ENCODE measurements at regions not wholly inside any gene's neighbourhood (a gene's known extent, or its start where the extent isn't known, plus 50 kb on each side); places are given as distances from the start of the nearest gene placed in this dataset.

DNA sequence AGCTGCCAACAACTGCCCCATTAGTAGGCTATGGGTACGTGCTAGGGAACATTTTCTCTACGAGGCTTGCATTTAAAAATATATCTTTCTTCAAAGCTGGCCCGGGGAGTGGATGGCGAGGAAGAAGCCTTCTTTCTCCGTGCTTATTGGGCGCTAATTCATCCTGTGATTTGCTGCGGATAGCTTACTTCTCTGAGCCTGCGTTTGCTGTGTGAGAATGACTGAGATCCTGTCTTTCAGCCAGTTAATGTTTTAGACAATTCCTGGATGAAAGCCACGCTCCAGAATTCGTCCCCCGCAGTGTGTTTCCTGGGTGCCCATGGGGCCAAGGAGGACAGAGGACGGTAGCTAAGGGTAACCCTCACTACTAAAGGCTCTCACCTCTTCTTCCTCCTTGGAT, 57.8 kb upstream of the TARBP1 start:
- DNase-seq (ENCODE audit: low spot score) = peak; percentile 42

DNA sequence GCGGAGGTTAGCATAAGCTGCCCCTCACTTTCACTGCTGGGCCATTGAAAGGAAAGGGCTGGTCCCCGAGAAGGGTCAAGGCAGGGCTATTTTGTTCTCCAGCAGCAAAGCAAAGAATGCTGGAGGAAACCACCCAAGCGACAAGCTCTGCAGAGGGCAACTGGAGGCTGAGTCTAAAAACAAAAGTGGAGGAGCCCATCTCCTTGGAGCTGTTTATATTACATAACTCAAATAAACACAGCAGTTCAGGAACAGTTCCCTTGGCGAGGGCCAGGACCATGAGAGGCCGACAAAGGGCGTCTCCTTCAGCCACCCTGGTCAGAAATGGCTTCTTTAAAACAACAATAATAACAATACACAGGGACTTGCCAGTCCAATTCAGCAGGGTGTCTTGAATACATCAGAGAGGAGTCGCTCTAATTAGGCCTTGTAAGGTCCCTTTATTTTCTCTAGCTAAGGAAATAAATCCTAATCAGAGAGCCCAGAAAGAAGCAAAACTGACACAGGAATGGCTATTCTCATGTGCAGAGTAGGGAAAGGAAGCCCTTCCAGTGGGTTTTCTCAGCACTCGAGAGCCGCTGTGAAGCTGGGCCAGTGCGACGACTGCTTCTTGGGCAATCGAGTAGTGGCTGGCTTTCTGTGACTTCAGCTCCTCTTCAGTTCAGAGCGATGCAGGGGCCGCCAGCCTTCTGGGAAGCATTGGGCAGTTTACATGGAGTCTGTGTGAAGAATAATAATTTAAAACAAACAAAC, 57.0 kb upstream of the TARBP1 start:
- DNase-seq (ENCODE audit: low spot score) = peak; percentile 64

DNA sequence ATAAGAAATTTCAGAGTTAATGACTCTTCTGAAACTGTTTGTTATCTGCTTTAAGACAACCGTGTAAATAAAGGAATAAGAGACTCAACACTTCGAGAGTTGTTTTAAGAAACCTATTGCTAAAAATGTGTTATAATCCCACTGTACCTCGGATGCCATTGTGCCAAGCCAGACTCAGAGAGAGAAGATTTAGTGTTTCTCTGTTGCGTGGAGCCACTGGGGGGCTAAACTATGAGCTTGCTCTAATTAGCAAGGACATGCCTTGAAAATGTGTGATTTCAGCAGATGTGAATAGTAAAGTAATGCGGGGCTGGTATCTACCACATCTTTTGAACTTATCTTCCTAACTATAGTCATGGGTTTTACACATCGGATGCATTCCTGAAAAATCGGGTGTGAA, 56.2 kb upstream of the TARBP1 start:
- no peak for DNase-seq (ENCODE audit: low spot score)

DNA sequence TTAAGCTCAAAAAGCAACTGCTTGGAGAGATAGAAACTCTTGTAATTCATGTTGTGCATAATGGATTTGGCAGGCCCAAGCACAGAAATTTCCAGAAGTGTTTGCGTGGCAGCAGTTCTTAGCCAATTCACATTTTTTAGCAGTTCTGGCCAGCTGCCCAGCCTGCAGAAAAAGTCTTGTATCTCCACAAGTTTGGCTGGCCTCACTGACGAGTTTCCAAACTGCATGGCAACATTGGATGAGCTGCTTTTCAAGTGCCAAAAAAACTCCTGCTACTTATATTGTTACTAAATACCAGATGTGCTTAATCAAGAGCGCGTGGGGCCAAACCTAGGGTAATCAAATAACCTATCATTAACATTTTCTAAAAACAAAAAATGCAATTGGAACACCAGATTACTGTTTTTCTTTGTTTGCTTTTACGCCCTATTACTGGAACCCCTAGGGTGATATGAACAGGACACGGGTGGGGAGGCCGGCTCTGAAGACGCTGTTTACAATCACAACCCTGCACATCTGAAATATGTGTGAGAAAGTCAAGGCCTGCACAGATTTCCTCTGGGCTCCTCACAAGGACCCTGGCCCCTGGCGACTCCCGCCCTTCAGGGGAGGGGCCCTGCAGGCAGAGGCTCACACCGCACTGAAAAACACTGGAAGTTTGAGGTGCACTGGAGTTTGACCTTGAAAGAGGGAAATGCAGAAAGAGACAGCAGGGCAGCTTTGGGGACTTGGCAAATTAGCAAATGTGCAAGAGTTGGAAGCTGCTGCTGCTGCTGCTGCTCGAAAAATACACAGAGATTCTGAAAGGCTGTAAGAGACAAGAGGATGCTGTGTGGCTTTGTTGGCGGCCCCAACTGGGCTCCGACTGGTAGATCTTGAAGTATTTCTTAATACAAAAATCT, 55.2 kb upstream of the TARBP1 start:
- DNase-seq (ENCODE audit: low spot score) = peak; percentile 40

DNA sequence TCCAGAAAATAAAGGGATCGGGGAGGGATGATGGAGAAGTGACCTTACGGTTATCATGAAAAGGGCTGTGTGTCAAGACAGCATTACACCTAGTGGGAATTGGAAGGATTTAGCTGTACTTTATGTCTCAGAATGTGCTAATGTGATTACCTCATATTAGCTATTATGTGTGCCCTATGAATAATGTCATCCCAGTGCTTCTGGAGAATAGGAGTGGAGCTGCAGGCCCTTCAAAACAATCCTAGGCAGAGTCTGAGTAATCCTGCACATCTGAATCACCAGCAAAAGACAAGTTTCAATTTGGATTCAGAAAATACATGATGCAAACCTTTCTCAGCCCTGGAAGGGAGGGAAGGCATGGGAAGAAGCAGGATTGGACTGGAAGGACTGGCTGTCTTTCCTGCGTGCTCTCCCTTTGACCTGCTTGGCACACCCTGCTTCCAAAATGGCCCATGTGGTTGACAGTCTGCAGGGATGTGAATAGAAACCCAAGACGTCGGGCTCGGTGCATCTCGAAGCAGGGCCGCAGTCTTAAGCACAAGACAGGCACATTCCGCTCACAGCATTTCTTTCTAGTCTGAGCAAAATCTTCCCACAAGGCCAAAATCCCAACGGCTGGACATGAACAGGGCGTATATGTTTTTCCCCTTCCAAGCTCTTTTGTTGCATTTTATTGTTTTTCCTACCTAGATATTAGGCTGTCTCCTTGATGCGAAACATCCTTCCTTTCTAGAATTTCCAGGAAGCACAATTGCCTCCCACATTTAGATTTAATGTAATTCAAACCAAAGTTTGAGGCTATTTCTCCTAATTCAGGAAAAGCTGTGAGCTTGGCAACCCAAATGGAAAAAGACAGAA, 54.3 kb upstream of the TARBP1 start:
- DNase-seq (ENCODE audit: low spot score) = peak; percentile 93

DNA sequence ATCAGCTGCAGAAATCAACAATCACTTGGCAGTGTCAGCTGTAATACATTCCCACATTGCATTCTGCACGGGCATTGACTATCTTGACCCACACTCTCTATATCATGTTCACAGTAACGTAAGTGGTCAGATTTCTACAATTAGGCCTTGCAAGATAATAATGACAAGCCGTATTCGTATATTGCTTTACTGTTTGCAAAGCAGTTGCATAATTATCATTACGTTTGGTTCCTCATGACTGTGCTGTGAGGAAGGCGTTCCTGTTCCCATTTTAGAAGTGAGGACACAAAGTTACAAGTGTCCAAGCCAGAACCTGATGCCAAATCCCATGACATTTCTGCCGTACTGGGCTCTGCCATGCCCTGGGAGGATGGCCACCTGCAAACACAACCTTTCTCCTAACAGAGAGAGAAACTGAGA, 53.5 kb upstream of the TARBP1 start:
- DNase-seq (ENCODE audit: low spot score) = no peak

DNA sequence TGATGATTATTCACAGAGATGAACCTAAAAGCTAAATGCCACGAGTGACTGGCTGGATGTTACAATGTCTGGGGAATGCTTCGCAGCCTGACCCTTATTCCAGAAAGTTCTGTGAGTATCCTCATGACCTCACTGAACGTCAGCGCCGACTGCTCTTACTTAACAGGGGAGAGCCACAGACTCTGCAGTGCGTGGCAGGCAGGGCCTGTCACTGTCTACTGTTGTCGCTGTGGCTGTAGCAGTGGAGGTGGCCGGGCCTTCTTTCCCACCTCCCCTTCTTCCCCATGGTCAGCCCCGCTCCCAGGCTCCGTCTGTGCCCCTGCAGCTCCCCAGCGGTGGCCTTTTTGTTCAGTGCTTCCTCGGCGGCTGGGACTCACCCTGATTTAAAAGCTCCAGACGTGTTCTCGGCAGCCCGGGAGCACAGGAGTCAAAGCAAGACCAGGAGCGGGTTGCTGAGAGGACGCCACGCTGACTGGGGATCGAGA, 52.2 kb upstream of the TARBP1 start:
- DNase-seq (ENCODE audit: low spot score) = peak; percentile 37

DNA sequence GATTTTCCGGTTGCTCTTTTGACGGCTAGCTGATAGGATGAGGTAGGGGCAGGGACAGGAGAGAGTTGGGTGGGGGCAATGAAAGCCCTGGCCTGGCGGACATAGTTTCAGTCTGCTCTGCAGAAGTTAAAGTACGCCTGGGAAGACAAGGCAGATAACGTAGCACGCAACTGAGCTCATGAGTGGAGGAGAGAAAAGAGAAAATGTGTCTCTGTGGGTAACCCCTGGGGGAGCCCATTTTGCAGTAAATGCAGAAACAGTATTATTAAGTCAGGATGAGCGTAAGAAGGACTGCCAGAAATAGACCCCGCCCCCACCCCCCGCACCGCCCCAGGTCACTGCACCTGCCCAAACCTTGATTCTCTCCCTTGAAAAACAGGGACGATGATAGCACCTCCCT, 51.7 kb upstream of the TARBP1 start:
- no peak for DNase-seq (ENCODE audit: low spot score)

DNA sequence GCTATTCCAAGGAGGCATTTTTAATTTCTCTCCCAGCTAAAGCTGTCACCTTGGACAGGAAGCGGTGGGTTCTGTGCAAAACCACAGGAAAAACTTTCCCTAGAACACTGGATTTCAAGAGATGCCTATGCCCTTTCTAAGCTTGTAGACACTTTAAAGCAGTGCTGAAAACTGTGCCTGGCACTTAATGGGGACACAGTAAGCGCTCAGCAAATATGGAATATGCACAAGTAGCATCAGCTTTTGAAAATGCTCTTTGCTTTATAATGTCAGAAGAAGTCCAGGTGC, 50.9 kb upstream of the TARBP1 start:
- DNase-seq (ENCODE audit: low spot score) = peak; percentile 31

DNA sequence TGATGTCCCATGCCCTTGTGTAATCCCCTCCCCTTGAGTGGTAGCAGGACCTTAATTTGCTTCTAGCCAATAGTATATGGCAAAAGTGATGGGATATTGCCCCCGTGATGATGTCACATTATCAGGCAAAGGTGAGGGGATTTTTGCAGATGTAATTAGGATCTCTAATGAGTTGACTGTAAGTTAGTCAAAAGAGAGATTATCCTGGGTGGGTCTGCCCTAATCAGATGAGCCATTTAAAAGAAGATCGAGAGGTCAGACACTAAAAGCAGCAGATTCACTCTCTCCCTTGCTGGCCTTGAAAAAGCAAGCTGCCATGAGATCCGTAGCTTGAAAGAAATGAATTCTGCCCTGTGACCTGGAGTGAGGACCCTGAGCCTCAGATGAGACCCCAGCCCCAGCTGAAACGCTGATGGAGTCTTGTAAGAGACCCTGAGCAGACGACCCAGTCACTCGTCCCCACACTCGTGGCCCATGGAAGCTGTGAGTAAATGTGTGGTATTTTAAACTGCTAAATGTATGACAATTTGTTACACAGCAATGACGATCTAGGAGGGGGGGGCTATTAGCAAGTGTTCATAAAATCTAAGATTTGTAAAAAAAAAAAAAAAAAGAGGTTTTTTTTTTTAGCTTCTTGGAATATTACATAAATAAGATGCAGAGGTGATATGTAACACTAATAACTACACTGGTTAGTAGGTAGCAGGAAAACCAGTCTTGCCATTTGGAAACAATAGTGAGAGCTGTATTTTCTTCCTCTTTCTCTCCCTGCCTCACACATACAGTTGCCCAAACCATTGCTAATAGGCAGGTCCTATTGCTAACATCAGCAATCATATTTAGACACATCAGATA, 50.3 kb upstream of the TARBP1 start:
- DNase-seq (ENCODE audit: low spot score) = no peak

Data from kidney tubule cell (primary cell).